SK-N-SH (cell line): ENCODE measurements at regions not wholly inside any gene's neighbourhood (a gene's known extent, or its start where the extent isn't known, plus 50 kb on each side); places are given as distances from the start of the nearest gene placed in this dataset.

Source experiments
- CTCF ChIA-PET: fragments of 300-600, 350-600 bp; formaldehyde crosslinking; extraction: SDS; loops from one replicate; lab custom pipeline; 2021; lab: Yijun Ruan, JAX
- POLR2A ChIA-PET: fragments of 350-600 bp; sonication (Branson Sonifier 250); formaldehyde crosslinking; extraction: SDS; loops from one replicate; lab custom pipeline; 2020; ENCODE audit warnings: antibody characterized with exemption, inconsistent platforms; lab: Yijun Ruan, JAX
- DNase-seq: peaks from one replicate; pipeline ENCODE4 v3.0.0; 2012
- H2AFZ ChIP-seq: fragments of 200-600 bp; sonication (generic); 2 replicates; pipeline ENCODE4 v1.8.1; 2016; ENCODE audit warnings: antibody characterized with exemption, mild to moderate bottlenecking, low read depth
- H3F3A ChIP-seq: fragments of 200-600 bp; sonication (generic); replicated peaks from 2 replicates; pipeline ENCODE3; 2016; ENCODE audit warnings: antibody characterized with exemption, mild to moderate bottlenecking; ENCODE audit not compliant: insufficient read depth
- H3K27ac ChIP-seq, 2 experiments: fragments of 200-500 bp in 1 of 2; fragments of 200-600 bp in 1 of 2; sonication (Bioruptor generic) in 1 of 2; sonication (generic), shearing (Covaris generic) in 1 of 2; 2 replicates each; pipeline versions ENCODE4 v1.5.1 to v1.6.1; 2014 to 2016; ENCODE audit warnings: low read depth in 2 of 2, inconsistent platforms in 1 of 2, low read length in 1 of 2, mild to moderate bottlenecking in 1 of 2, mixed read lengths in 1 of 2
- H3K27me3 ChIP-seq: fragments of 200-600 bp; sonication (generic), shearing (Covaris generic); 2 replicates; pipeline ENCODE4 v1.6.1; 2016; ENCODE audit warnings: mixed run types; ENCODE audit not compliant: insufficient read depth
- H3K36me3 ChIP-seq, 2 experiments: fragments of 200-500 bp in 1 of 2; fragments of 200-600 bp in 1 of 2; sonication (Bioruptor generic) in 1 of 2; sonication (generic) in 1 of 2; replicated peaks in 1 of 2; 2 replicates each; pipeline versions ENCODE3 to v1.5.1; 2014 to 2016; ENCODE audit warnings: low read length in 1 of 2, mild to moderate bottlenecking in 1 of 2; ENCODE audit not compliant: insufficient read depth in 2 of 2, control insufficient read depth in 1 of 2
- H3K4me1 ChIP-seq, 2 experiments: fragments of 200-500 bp in 1 of 2; fragments of 200-600 bp in 1 of 2; sonication (Bioruptor generic) in 1 of 2; sonication (generic), shearing (Covaris generic) in 1 of 2; 2 replicates each; pipeline versions ENCODE4 v1.5.1 to v1.6.1; 2014 to 2016; ENCODE audit warnings: low read depth in 1 of 2, low read length in 1 of 2, mixed run types in 1 of 2; ENCODE audit not compliant: insufficient read depth in 2 of 2, control insufficient read depth in 1 of 2
- H3K4me2 ChIP-seq: fragments of 200-600 bp; sonication (generic), shearing (Covaris generic); 2 replicates; pipeline ENCODE4 v1.6.1; 2017; ENCODE audit warnings: mixed run types
- H3K4me3 ChIP-seq, 2 experiments: fragments of 200-500 bp in 1 of 2; fragments of 200-600 bp in 1 of 2; sonication (Bioruptor generic) in 1 of 2; sonication (generic), shearing (Covaris generic) in 1 of 2; 2 replicates each; pipeline versions ENCODE4 v1.5.1 to v1.8.1; 2014 to 2016; ENCODE audit warnings: low read depth in 2 of 2, inconsistent platforms in 1 of 2, low read length in 1 of 2, mild to moderate bottlenecking in 1 of 2, mixed read lengths in 1 of 2, moderate library complexity in 1 of 2
- H3K79me2 ChIP-seq: fragments of 200-600 bp; sonication (generic); 2 replicates; pipeline ENCODE4 v1.8.1; 2017; ENCODE audit warnings: mild to moderate bottlenecking; ENCODE audit not compliant: insufficient read depth
- H3K9ac ChIP-seq: fragments of 200-600 bp; sonication (generic); 2 replicates; pipeline ENCODE4 v1.6.1; 2017; ENCODE audit warnings: mixed run types
- H3K9me2 ChIP-seq: fragments of 200-600 bp; sonication (generic); 2 replicates; pipeline ENCODE4 v1.6.1; 2017; ENCODE audit warnings: mixed run types
- H3K9me3 ChIP-seq: fragments of 200-600 bp; sonication (generic); 2 replicates; pipeline ENCODE4 v1.6.1; 2017; ENCODE audit warnings: mixed run types, mild to moderate bottlenecking, moderate library complexity
- H4K20me1 ChIP-seq: fragments of 200-600 bp; sonication (generic); 2 replicates; pipeline ENCODE4 v1.6.1; 2017; ENCODE audit warnings: mild to moderate bottlenecking, mixed run types; ENCODE audit not compliant: insufficient read depth
- ELF1 ChIP-seq: IDR thresholded peaks from 2 replicates; pipeline ENCODE4 v1.4.0; 2012
- EP300 ChIP-seq, 2 experiments: IDR thresholded peaks; 2 replicates each; pipeline versions ENCODE4 v1.4.0 to v1.6.1; 2012; ENCODE audit warnings: borderline replicate concordance in 1 of 2, low read depth in 1 of 2, low read length in 1 of 2
- JUND ChIP-seq: IDR thresholded peaks from 2 replicates; pipeline ENCODE4 v1.4.0; 2012
- RXRA ChIP-seq: IDR thresholded peaks from 2 replicates; pipeline ENCODE4 v1.4.0; 2012; ENCODE audit warnings: low read depth, mild to moderate bottlenecking, borderline replicate concordance
- SIN3A ChIP-seq: IDR thresholded peaks from 2 replicates; pipeline ENCODE4 v1.6.1; 2012; ENCODE audit warnings: low read depth, mild to moderate bottlenecking, low read length, moderate library complexity, borderline replicate concordance
- TEAD4 ChIP-seq: IDR thresholded peaks from 2 replicates; pipeline ENCODE4 v1.4.0; 2012; ENCODE audit warnings: mild to moderate bottlenecking, borderline replicate concordance; ENCODE audit not compliant: insufficient read depth
- YY1 ChIP-seq: IDR thresholded peaks from 2 replicates; pipeline ENCODE4 v1.4.0; 2012; ENCODE audit warnings: low read depth, mild to moderate bottlenecking
- WGBS: methylation state at CpG from one replicate; pipeline ENCODE4 v1.1.6; 2017; ENCODE audit warnings: low lambda C conversion rate; 5-methylcytosine and 5-hydroxymethylcytosine counted together
- TF ChIP-seq, protein P1 (sequence below): IDR thresholded peaks from 2 replicates; pipeline ENCODE4; 2012
- TF ChIP-seq, protein P2 (sequence below): fragments of 150-350 bp; IDR thresholded peaks from 2 replicates; pipeline ENCODE4 v1.6.1; 2017; ENCODE audit warnings: antibody characterized with exemption, low read length, low read depth, borderline replicate concordance
- TF ChIP-seq, protein P3 (sequence below): IDR thresholded peaks from 2 replicates; pipeline ENCODE4 v1.4.0; 2012; ENCODE audit warnings: low read depth, borderline replicate concordance
- TF ChIP-seq, protein P4 (sequence below): IDR thresholded peaks from 2 replicates; pipeline ENCODE4 v1.6.1; 2012; ENCODE audit warnings: mild to moderate bottlenecking, low read depth, low read length, moderate library complexity
- TF ChIP-seq, protein P5 (sequence below): fragments of 150-350 bp; IDR thresholded peaks from 2 replicates; pipeline ENCODE4 v1.6.1; 2016; ENCODE audit warnings: mild to moderate bottlenecking, low read depth, low read length

DNA sequence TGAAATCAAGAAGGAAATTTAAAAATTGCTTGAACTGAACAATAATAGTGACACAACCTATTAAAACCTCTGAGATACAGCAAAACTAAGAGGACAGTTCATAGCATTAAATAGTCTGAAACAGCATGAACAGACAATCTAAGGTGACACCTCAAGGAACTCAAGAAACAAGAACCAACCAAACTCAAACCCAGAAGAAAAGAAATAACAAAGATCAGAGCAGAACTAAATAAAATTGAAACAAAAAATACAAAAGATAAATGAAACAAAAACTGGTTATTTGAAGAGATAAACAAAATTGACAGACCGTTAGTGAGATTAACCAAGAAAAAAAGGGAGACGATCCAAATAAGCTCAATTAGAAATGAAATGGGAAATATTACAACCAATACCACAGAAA, 122.8 kb upstream of the TOP3B start:
- TF ChIP-seq ELF1 (no peak), RXRA (no peak), SIN3A (no peak), YY1 (no peak), EP300 (IDR thresholded peaks at IDR 0.05; ENCODE audit: borderline replicate concordance in 1 of 2, low read depth in 1 of 2, low read length in 1 of 2) (no peak), JUND (no peak), TEAD4 (no peak)
- TF ChIP-seq, protein P1, sequence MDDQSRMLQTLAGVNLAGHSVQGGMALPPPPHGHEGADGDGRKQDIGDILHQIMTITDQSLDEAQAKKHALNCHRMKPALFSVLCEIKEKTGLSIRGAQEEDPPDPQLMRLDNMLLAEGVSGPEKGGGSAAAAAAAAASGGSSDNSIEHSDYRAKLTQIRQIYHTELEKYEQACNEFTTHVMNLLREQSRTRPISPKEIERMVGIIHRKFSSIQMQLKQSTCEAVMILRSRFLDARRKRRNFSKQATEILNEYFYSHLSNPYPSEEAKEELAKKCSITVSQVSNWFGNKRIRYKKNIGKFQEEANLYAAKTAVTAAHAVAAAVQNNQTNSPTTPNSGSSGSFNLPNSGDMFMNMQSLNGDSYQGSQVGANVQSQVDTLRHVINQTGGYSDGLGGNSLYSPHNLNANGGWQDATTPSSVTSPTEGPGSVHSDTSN = no peak
- TF ChIP-seq, protein P2, sequence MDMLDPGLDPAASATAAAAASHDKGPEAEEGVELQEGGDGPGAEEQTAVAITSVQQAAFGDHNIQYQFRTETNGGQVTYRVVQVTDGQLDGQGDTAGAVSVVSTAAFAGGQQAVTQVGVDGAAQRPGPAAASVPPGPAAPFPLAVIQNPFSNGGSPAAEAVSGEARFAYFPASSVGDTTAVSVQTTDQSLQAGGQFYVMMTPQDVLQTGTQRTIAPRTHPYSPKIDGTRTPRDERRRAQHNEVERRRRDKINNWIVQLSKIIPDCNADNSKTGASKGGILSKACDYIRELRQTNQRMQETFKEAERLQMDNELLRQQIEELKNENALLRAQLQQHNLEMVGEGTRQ = no peak
- TF ChIP-seq, protein P3, sequence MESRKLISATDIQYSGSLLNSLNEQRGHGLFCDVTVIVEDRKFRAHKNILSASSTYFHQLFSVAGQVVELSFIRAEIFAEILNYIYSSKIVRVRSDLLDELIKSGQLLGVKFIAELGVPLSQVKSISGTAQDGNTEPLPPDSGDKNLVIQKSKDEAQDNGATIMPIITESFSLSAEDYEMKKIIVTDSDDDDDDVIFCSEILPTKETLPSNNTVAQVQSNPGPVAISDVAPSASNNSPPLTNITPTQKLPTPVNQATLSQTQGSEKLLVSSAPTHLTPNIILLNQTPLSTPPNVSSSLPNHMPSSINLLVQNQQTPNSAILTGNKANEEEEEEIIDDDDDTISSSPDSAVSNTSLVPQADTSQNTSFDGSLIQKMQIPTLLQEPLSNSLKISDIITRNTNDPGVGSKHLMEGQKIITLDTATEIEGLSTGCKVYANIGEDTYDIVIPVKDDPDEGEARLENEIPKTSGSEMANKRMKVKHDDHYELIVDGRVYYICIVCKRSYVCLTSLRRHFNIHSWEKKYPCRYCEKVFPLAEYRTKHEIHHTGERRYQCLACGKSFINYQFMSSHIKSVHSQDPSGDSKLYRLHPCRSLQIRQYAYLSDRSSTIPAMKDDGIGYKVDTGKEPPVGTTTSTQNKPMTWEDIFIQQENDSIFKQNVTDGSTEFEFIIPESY = no peak
- TF ChIP-seq, protein P4, sequence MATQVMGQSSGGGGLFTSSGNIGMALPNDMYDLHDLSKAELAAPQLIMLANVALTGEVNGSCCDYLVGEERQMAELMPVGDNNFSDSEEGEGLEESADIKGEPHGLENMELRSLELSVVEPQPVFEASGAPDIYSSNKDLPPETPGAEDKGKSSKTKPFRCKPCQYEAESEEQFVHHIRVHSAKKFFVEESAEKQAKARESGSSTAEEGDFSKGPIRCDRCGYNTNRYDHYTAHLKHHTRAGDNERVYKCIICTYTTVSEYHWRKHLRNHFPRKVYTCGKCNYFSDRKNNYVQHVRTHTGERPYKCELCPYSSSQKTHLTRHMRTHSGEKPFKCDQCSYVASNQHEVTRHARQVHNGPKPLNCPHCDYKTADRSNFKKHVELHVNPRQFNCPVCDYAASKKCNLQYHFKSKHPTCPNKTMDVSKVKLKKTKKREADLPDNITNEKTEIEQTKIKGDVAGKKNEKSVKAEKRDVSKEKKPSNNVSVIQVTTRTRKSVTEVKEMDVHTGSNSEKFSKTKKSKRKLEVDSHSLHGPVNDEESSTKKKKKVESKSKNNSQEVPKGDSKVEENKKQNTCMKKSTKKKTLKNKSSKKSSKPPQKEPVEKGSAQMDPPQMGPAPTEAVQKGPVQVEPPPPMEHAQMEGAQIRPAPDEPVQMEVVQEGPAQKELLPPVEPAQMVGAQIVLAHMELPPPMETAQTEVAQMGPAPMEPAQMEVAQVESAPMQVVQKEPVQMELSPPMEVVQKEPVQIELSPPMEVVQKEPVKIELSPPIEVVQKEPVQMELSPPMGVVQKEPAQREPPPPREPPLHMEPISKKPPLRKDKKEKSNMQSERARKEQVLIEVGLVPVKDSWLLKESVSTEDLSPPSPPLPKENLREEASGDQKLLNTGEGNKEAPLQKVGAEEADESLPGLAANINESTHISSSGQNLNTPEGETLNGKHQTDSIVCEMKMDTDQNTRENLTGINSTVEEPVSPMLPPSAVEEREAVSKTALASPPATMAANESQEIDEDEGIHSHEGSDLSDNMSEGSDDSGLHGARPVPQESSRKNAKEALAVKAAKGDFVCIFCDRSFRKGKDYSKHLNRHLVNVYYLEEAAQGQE = no peak
- TF ChIP-seq, protein P5, sequence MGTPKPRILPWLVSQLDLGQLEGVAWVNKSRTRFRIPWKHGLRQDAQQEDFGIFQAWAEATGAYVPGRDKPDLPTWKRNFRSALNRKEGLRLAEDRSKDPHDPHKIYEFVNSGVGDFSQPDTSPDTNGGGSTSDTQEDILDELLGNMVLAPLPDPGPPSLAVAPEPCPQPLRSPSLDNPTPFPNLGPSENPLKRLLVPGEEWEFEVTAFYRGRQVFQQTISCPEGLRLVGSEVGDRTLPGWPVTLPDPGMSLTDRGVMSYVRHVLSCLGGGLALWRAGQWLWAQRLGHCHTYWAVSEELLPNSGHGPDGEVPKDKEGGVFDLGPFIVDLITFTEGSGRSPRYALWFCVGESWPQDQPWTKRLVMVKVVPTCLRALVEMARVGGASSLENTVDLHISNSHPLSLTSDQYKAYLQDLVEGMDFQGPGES = no peak
- Histone ChIP-seq H3K27me3 (peaks cover 5% of the 10 kb centered on the region), H3K9ac (no peak overlapping the region), H4K20me1 (no peaks in the 10 kb centered on the region), H3F3A (no peaks in the 10 kb centered on the region), H3K9me2 (no peaks in the 10 kb centered on the region), H3K4me1 (no peaks in the 10 kb centered on the region), H3K4me2 (no peak overlapping the region), H3K9me3 (no peaks in the 10 kb centered on the region), H3K79me2 (no peaks in the 10 kb centered on the region), H3K27ac (no peak overlapping the region), H2AFZ (no peak overlapping the region), H3K36me3 (no peaks in the 10 kb centered on the region), H3K4me3 (no peak overlapping the region)
- 12% methylated on average over 2 of the region's 2 CpGs for WGBS
- no peak for DNase-seq
- ChIA-PET POLR2A (no interaction called here), CTCF (no interaction called here)
